DND-41 (cell line): ENCODE measurements at regions not wholly inside any gene's neighbourhood (a gene's known extent, or its start where the extent isn't known, plus 50 kb on each side); places are given as distances from the start of the nearest gene placed in this dataset.

Source experiments
- ATAC-seq: fragments of 200-7000 bp; cut with Tn5 transposase; 3 replicates; pipeline ENCODE4 v1.9.1; 2021; ENCODE audit warnings: low read depth; ENCODE audit not compliant: insufficient read depth
- DNase-seq: peaks from one replicate; pipeline ENCODE4 v3.0.0-alpha.2; 2020
- H2AFZ ChIP-seq: 2 replicates; pipeline ENCODE4 v1.6.0; 2012; ENCODE audit warnings: low read depth, low read length
- H3K27ac ChIP-seq: 2 replicates; pipeline ENCODE4 v1.5.1; 2012; ENCODE audit warnings: low read length, inconsistent platforms
- H3K27me3 ChIP-seq: fragments of 200-600 bp; sonication (generic); 2 replicates; pipeline ENCODE4 v1.6.0; 2012; ENCODE audit warnings: low read length, mild to moderate bottlenecking, inconsistent platforms; ENCODE audit not compliant: insufficient read depth, poor library complexity
- H3K36me3 ChIP-seq: 2 replicates; pipeline ENCODE4 v1.5.1; 2012; ENCODE audit warnings: low read length, inconsistent platforms; ENCODE audit not compliant: insufficient read depth
- H3K4me1 ChIP-seq: 2 replicates; pipeline ENCODE4 v1.5.1; 2012; ENCODE audit warnings: mild to moderate bottlenecking, low read length; ENCODE audit not compliant: insufficient read depth
- H3K4me2 ChIP-seq: 2 replicates; pipeline ENCODE4 v1.6.0; 2012; ENCODE audit warnings: mild to moderate bottlenecking, moderate library complexity, low read length, inconsistent platforms; ENCODE audit not compliant: insufficient read depth
- H3K4me3 ChIP-seq, 2 experiments: fragments of 200-600 bp in 1 of 2; shearing (Covaris generic) in 1 of 2; 2 replicates each; pipeline ENCODE4 v1.5.1; 2012 to 2016; ENCODE audit warnings: inconsistent platforms in 2 of 2, low read length in 2 of 2, mild to moderate bottlenecking in 2 of 2, low read depth in 1 of 2, moderate library complexity in 1 of 2
- H3K79me2 ChIP-seq: 2 replicates; pipeline ENCODE4 v1.6.0; 2012; ENCODE audit warnings: low read length, inconsistent platforms; ENCODE audit not compliant: insufficient read depth
- H3K9ac ChIP-seq: 2 replicates; pipeline ENCODE4 v1.6.0; 2012; ENCODE audit warnings: low read depth, mild to moderate bottlenecking, inconsistent platforms, low read length, moderate library complexity
- H3K9me3 ChIP-seq: 2 replicates; pipeline ENCODE4 v1.5.1; 2012; ENCODE audit warnings: low read length, moderate library complexity, mild to moderate bottlenecking, inconsistent platforms; ENCODE audit not compliant: insufficient read depth, severe bottlenecking
- H4K20me1 ChIP-seq: 2 replicates; pipeline ENCODE4 v1.6.0; 2012; ENCODE audit warnings: low read length; ENCODE audit not compliant: insufficient read depth
- CTCF ChIP-seq: IDR thresholded peaks from 2 replicates; pipeline ENCODE4 v1.5.1; 2012; ENCODE audit warnings: borderline replicate concordance, low read length, moderate library complexity, mild to moderate bottlenecking; ENCODE audit not compliant: poor library complexity, severe bottlenecking; ENCODE audit errors: extremely low read depth
- EZH2 ChIP-seq: IDR thresholded peaks from 3 replicates; pipeline ENCODE4 v1.6.1; 2012; ENCODE audit warnings: borderline replicate concordance, low read depth, mild to moderate bottlenecking, moderate library complexity, low read length, inconsistent platforms; ENCODE audit not compliant: severe bottlenecking

- Histone ChIP-seq H3K9ac (no peak overlapping the region), H3K36me3 (no peaks in the 10 kb centered on the region), H3K4me3 (no peak overlapping the region), H3K79me2 (no peaks in the 10 kb centered on the region), H4K20me1 (no peaks in the 10 kb centered on the region), H3K4me1 (no peaks in the 10 kb centered on the region), H3K4me2 (no peak overlapping the region), H3K9me3 (no peaks in the 10 kb centered on the region), H3K27ac (no peak overlapping the region), H2AFZ (no peak overlapping the region), H3K27me3 (no peaks in the 10 kb centered on the region)
- ATAC-seq (no peak), DNase-seq (no peak)
- TF ChIP-seq EZH2 (no peak), CTCF (no peak)
Observed at GRCh38 chr4:35608205-35608604, 636.1 kb downstream of the ARAP2 start.

GRCh38 chr4:35614120-35614519 is 630.2 kb downstream of the ARAP2 start:
- Histone ChIP-seq H3K4me3 (no peak overlapping the region), H3K27ac (no peak overlapping the region), H3K9ac (no peak overlapping the region), H3K36me3 (no peaks in the 10 kb centered on the region), H3K9me3 (no peaks in the 10 kb centered on the region), H3K4me1 (no peaks in the 10 kb centered on the region), H3K27me3 (no peaks in the 10 kb centered on the region), H4K20me1 (no peaks in the 10 kb centered on the region), H3K4me2 (no peak overlapping the region), H2AFZ (no peak overlapping the region), H3K79me2 (no peaks in the 10 kb centered on the region)
- no peak for TF ChIP-seq CTCF
- ATAC-seq (no peak), DNase-seq (no peak)

- Histone ChIP-seq H4K20me1 (no peaks in the 10 kb centered on the region), H3K4me3 (no peak overlapping the region), H3K4me2 (no peak overlapping the region), H3K4me1 (no peaks in the 10 kb centered on the region), H3K9ac (no peak overlapping the region), H3K79me2 (no peaks in the 10 kb centered on the region), H3K27ac (no peak overlapping the region), H3K27me3 (no peaks in the 10 kb centered on the region), H3K9me3 (no peaks in the 10 kb centered on the region), H3K36me3 (no peaks in the 10 kb centered on the region), H2AFZ (no peak overlapping the region)
- TF ChIP-seq EZH2 = no peak
- no peak for TF ChIP-seq CTCF
- DNase-seq = no peak
- ATAC-seq = no peak
Observed at GRCh38 chr4:35639929-35640328, 604.4 kb downstream of the ARAP2 start.

- no peaks in the 10 kb centered on the region for H3K36me3 ChIP-seq
- H3K4me2 ChIP-seq = no peak overlapping the region
- H3K4me1 ChIP-seq = no peaks in the 10 kb centered on the region
- no peak for DNase-seq
- no peak for ATAC-seq
- H3K9ac ChIP-seq = no peak overlapping the region
- no peaks in the 10 kb centered on the region for H3K27me3 ChIP-seq
- no peak overlapping the region for H3K27ac ChIP-seq
- TF ChIP-seq CTCF = no peak
- no peak for TF ChIP-seq EZH2
- H3K4me3 ChIP-seq = no peak overlapping the region
- no peaks in the 10 kb centered on the region for H3K79me2 ChIP-seq
- no peaks in the 10 kb centered on the region for H3K9me3 ChIP-seq
- no peaks in the 10 kb centered on the region for H4K20me1 ChIP-seq
- no peak overlapping the region for H2AFZ ChIP-seq
Observed at GRCh38 chr4:35643661-35644060, 600.7 kb downstream of the ARAP2 start.
